Raji (cell line): ENCODE measurements at regions not wholly inside any gene's neighbourhood (a gene's known extent, or its start where the extent isn't known, plus 50 kb on each side); places are given as distances from the start of the nearest gene placed in this dataset.

Source experiments
- POLR2A ChIP-seq: IDR thresholded peaks from 2 replicates; pipeline ENCODE4 v1.6.1; 2011; ENCODE audit warnings: low read depth, low read length, control low read depth; ENCODE audit not compliant: insufficient read depth

DNA sequence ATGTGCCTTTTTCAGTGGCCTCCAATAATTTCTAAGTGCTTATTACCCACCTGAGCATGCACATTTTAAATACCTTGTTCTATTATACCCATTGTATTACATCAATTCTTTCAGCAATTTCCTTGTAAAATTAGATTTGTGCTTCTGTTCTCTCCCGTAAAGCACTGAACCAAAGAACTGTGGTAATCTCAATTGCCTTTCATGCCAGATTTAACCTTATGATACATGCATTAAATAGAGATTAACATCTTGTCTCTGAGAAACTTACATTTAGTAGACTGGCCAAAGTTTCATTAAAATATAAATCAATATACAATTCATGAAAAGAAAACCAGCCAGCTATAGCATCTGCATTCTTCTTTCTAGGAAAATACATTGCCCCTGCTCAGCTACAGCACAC, 137.2 kb downstream of the EFNB2 start:
- no peak for TF ChIP-seq POLR2A

GRCh38 chr13:106393776-106394175, 141.7 kb downstream of the EFNB2 start:
- TF ChIP-seq POLR2A, result no peak

- no peak for TF ChIP-seq POLR2A
These were observed 143.8 kb downstream of the EFNB2 start for GRCh38 chr13:106391681-106392080.

- no peak for TF ChIP-seq POLR2A
These were observed 144.2 kb downstream of the EFNB2 start for GRCh38 chr13:106391271-106391670.

DNA sequence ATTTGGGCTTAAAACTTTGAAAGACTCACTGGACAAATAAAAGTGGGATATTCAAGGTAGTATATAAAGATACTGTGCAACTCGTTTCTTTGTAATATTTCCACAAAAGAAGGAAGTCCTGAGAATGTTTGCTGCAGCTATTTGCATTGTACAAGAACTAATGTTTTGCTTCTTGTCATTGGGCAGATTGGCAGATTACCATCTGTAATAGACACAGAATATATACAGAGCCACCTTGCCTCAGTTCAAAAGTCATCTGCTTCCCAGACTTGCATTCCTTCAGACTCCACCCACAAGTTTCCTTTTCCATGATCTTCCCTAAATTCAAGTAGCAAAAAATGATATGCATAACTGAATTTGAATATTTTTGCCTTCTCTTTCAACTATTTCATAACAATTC, 145.1 kb downstream of the EFNB2 start:
- TF ChIP-seq POLR2A, result no peak

- no peak for TF ChIP-seq POLR2A
These were observed 149.8 kb downstream of the EFNB2 start for GRCh38 chr13:106385654-106386053.

GRCh38 chr13:106384516-106384915, 150.9 kb downstream of the EFNB2 start:
- no peak for TF ChIP-seq POLR2A

DNA sequence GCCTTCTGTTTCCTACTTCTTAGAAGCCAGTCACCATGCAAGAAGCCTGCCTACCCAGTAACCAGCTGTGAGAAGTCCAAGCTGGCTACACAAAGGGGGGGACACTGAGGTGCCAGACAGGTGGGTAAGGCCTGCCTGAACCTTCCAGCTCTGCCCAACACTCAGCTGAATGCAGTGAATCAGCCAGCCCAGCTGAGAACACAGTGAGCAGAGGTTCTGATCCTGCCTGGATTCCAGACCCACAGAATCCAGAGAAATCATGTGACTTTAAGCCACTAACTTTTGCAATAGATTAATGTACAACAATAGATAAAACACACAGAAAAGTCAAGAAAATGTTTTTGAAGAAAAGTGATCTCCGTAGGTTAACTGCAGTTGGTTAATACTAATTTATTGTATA, 151.7 kb downstream of the EFNB2 start:
- no peak for TF ChIP-seq POLR2A

DNA sequence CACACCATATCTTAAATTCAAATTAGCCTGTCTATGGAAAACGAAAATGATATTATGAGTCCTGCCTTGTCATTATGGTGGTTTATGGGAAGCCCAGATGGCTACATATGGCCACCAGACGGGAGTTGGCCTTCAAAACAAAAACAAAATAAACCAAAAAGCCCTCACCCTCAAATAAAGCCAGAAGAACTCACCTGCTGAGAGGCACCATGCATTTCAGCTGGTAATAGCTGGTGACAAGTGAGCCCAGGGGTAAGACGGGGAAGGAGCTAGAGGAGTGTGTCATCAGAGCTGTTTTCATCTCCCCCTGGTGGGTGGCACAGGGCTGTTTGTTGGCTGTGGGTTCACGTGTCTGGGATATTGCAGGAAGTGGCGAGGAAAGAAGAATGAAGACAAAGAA, 152.9 kb downstream of the EFNB2 start:
- no peak for TF ChIP-seq POLR2A

- no peak for TF ChIP-seq POLR2A
These were observed 154.4 kb downstream of the EFNB2 start for GRCh38 chr13:106381091-106381490.

GRCh38 chr13:106377931-106378662, 157.4 kb downstream of the EFNB2 start:
- TF ChIP-seq POLR2A, result no peak

DNA sequence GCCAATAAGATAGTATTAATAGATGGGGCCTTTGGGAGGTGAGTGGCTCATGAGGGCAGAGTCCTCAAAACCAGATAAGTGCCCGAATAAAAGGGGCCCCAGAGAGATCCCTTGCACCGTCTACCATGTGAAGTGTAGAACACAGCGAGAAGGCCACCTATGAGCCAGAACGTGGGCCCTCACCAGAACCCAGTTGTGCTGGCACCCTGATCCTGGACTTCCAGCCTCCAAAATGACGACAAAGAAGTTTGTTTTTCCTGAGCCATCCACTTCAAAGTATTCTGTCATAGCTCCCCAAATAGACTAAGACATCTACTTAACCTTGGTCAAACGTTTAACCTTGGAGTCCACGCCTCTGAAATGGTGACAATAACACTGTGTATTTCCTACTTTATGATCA, 158.1 kb downstream of the EFNB2 start:
- TF ChIP-seq POLR2A, result no peak

- no peak for TF ChIP-seq POLR2A
These were observed 158.9 kb downstream of the EFNB2 start for GRCh38 chr13:106376401-106377112.

DNA sequence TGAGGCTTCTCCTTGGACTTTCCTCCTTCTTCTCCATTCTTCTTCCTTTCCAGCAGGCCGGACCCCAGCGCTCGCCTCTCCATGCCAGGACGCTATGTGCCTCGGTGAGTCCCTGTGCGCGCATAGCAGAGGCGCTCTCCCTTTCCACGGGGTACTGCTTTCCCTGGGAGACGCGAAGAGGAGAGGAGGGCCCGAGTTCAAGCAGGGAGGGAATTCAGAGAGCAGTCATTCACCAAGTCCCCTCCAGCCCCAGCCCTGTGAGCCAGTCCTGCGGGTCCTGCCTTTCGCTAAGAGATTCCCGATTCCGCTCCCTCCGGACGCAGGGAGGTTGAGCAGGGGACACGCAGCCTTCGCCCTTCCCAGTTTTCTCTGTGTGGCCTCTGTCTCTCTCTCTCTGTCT, 160.4 kb downstream of the EFNB2 start:
- no peak for TF ChIP-seq POLR2A

- TF ChIP-seq POLR2A, result no peak
These were observed 160.8 kb downstream of the EFNB2 start for GRCh38 chr13:106374631-106375030.

- TF ChIP-seq POLR2A, result no peak
These were observed 161.4 kb downstream of the EFNB2 start for GRCh38 chr13:106373989-106374572.
